HCT116 (cell line): ENCODE measurements at regions not wholly inside any gene's neighbourhood (a gene's known extent, or its start where the extent isn't known, plus 50 kb on each side); places are given as distances from the start of the nearest gene placed in this dataset.

Experiments
- ATAC-seq: fragments of 200-7000 bp; cut with Tn5 transposase; 2 replicates; pipeline ENCODE4 v1.9.1; 2020; ENCODE audit warnings: mild to moderate bottlenecking, moderate library complexity
- BruUV-seq: library from RNA; stranded (reverse); fragments of 400-500 nt; replicated peaks from 2 replicates; lab custom pipeline; 2021; lab: Mats Ljungman, UMichigan
- CTCF ChIA-PET: fragments of 300-600 bp; sonication (Branson Sonifier 250); formaldehyde crosslinking; loops from one replicate; lab custom pipeline; 2021; ENCODE audit warnings: antibody characterized with exemption; lab: Charles Lee
- POLR2A ChIA-PET: fragments of 300-600, 350-600 bp; sonication (Branson Sonifier 250); formaldehyde crosslinking; loops from one replicate; lab custom pipeline; 2021; ENCODE audit warnings: antibody characterized with exemption; lab: Charles Lee
- RAD21 ChIA-PET, 2 experiments: fragments of 300-600 bp; sonication (Branson Sonifier 250); formaldehyde crosslinking; loops; one replicate each; lab custom pipeline; 2023; ENCODE audit warnings: low total read pairs in 2 of 2; ENCODE audit not compliant: uncharacterized antibody in 2 of 2, unreplicated experiment in 2 of 2, low non-redundant PET in 1 of 2; lab: Charles Lee
- DNase-seq: peaks from one replicate; pipeline ENCODE4 v3.0.0-alpha.2; 2010; ENCODE audit warnings: low read depth, low spot score
- H2AFZ ChIP-seq: fragments of 200-600 bp; shearing (Covaris generic), sonication (generic); 2 replicates; pipeline ENCODE4 v1.6.1; 2017; ENCODE audit warnings: low read depth, mixed run types, mixed read lengths, antibody characterized with exemption, low read length; ENCODE audit not compliant: poor library complexity, severe bottlenecking
- H3K27ac ChIP-seq: 2 replicates; pipeline ENCODE4 v1.5.1; 2012; ENCODE audit warnings: low read depth, low read length
- H3K27me3 ChIP-seq: fragments of 200-600 bp; sonication (generic); 2 replicates; pipeline ENCODE4 v1.6.1; 2016; ENCODE audit warnings: mixed run types, low read length, mixed read lengths; ENCODE audit not compliant: insufficient read depth
- H3K36me3 ChIP-seq, 2 experiments: fragments of 200-500 bp in 1 of 2; fragments of 200-600 bp in 1 of 2; sonication (Bioruptor generic) in 1 of 2; sonication (generic) in 1 of 2; 2 replicates each; pipeline versions ENCODE4 v1.5.1 to v1.6.1; 2014 to 2016; ENCODE audit warnings: low read length in 2 of 2, inconsistent platforms in 1 of 2, mixed read lengths in 1 of 2, mixed run types in 1 of 2; ENCODE audit not compliant: insufficient read depth in 2 of 2, control insufficient read depth in 1 of 2
- H3K4me1 ChIP-seq, 2 experiments: fragments of 200-600 bp in 1 of 2; sonication (generic) in 1 of 2; 2 replicates each; pipeline versions ENCODE4 v1.5.1 to v1.6.1; 2012 to 2017; ENCODE audit warnings: low read length in 2 of 2, inconsistent platforms in 1 of 2, mild to moderate bottlenecking in 1 of 2, mixed read lengths in 1 of 2, mixed run types in 1 of 2, moderate library complexity in 1 of 2; ENCODE audit not compliant: insufficient read depth in 2 of 2, control insufficient read depth in 1 of 2
- H3K4me2 ChIP-seq: fragments of 200-600 bp; sonication (generic); 2 replicates; pipeline ENCODE4 v1.6.1; 2017; ENCODE audit warnings: mixed run types, low read length, mixed read lengths
- H3K4me3 ChIP-seq, 2 experiments: fragments of 200-600 bp in 1 of 2; sonication (generic) in 1 of 2; replicated peaks in 1 of 2; 2 replicates each; pipeline ENCODE4 v1.5.1; 2011 to 2016; ENCODE audit warnings: low read length in 2 of 2, control low read depth in 1 of 2, low read depth in 1 of 2, mild to moderate bottlenecking in 1 of 2, mixed read lengths in 1 of 2, mixed run types in 1 of 2
- H3K79me2 ChIP-seq: fragments of 200-600 bp; sonication (generic); 2 replicates; pipeline ENCODE4 v1.6.1; 2017; ENCODE audit warnings: mild to moderate bottlenecking, mixed run types, low read length, moderate library complexity, mixed read lengths; ENCODE audit not compliant: insufficient read depth
- H3K9ac ChIP-seq: fragments of 200-600 bp; sonication (generic); 2 replicates; pipeline ENCODE4 v1.6.1; 2016; ENCODE audit warnings: low read length, mixed read lengths
- H3K9me2 ChIP-seq: fragments of 200-600 bp; sonication (generic), shearing (Covaris generic); 2 replicates; pipeline ENCODE4 v1.6.1; 2017; ENCODE audit warnings: mixed run types, mild to moderate bottlenecking, moderate library complexity; ENCODE audit not compliant: insufficient read depth
- H3K9me3 ChIP-seq, 2 experiments: fragments of 200-500 bp in 1 of 2; fragments of 200-600 bp in 1 of 2; sonication (Bioruptor generic) in 1 of 2; sonication (generic) in 1 of 2; 2 replicates each; pipeline ENCODE4 v1.6.1; 2014 to 2017; ENCODE audit warnings: low read length in 2 of 2, mixed read lengths in 2 of 2, inconsistent platforms in 1 of 2, low read depth in 1 of 2, mild to moderate bottlenecking in 1 of 2, mixed run types in 1 of 2, moderate library complexity in 1 of 2; ENCODE audit not compliant: control insufficient read depth in 1 of 2, insufficient read depth in 1 of 2
- H4K20me1 ChIP-seq: fragments of 200-600 bp; sonication (generic), shearing (Covaris generic); 2 replicates; pipeline ENCODE4 v1.6.1; 2017; ENCODE audit warnings: mixed run types, mild to moderate bottlenecking, moderate library complexity; ENCODE audit not compliant: insufficient read depth
- CEBPB ChIP-seq: IDR thresholded peaks from 2 replicates; pipeline ENCODE4 v1.6.1; 2012; ENCODE audit warnings: low read depth
- EZH2phosphoT487 ChIP-seq: fragments of 200-600 bp; IDR thresholded peaks from 2 replicates; pipeline ENCODE4 v1.6.1; 2018; ENCODE audit warnings: antibody characterized with exemption, borderline replicate concordance
- RAD21 ChIP-seq: IDR thresholded peaks from 2 replicates; pipeline ENCODE4 v1.6.1; 2012; ENCODE audit warnings: low read depth, mild to moderate bottlenecking
- SIN3A ChIP-seq: IDR thresholded peaks from 2 replicates; pipeline ENCODE4 v1.6.1; 2012; ENCODE audit warnings: low read depth
- SP1 ChIP-seq: IDR thresholded peaks from 2 replicates; pipeline ENCODE4 v1.6.1; 2012; ENCODE audit warnings: low read depth
- TCF7L2 ChIP-seq: IDR thresholded peaks from 2 replicates; pipeline ENCODE4 v1.7.0; 2011; ENCODE audit warnings: borderline replicate concordance, inconsistent platforms; ENCODE audit not compliant: insufficient read depth, insufficient read length; ENCODE audit errors: extremely low read depth
- ZFX ChIP-seq: fragments of 450-650 bp; IDR thresholded peaks from 2 replicates; pipeline ENCODE4 v1.6.1; 2017
- ZNF274 ChIP-seq: fragments of 200-500 bp; sonication (Bioruptor generic); IDR thresholded peaks from 2 replicates; pipeline ENCODE4 v1.6.1; 2014; ENCODE audit warnings: mild to moderate bottlenecking, low read depth, low read length, inconsistent platforms
- intact Hi-C: fragments of 100-400 bp; cut with micrococcal nuclease; formaldehyde crosslinking; loops from 2 replicates; pipeline ENCODE4 v1.10.0; 2022
- TF ChIP-seq, protein P1 (sequence below), 3 experiments: fragments of 200-600 bp in 1 of 3; sonication (generic) in 1 of 3; IDR thresholded peaks in 2 of 3; conservative IDR thresholded peaks in 1 of 3; 2 replicates each; pipeline ENCODE4 v1.5.1; 2012 to 2017; ENCODE audit warnings: low read depth in 2 of 3, low read length in 2 of 3, antibody characterized with exemption in 1 of 3, borderline replicate concordance in 1 of 3, control low read depth in 1 of 3, mild to moderate bottlenecking in 1 of 3, mixed read lengths in 1 of 3, mixed run types in 1 of 3, moderate library complexity in 1 of 3; ENCODE audit not compliant: insufficient read depth in 1 of 3
- TF ChIP-seq, protein P2 (sequence below): IDR thresholded peaks from 2 replicates; pipeline ENCODE4 v1.6.1; 2012
- TF ChIP-seq, protein P3 (sequence below): IDR thresholded peaks from 2 replicates; pipeline ENCODE4 v1.6.1; 2012; ENCODE audit warnings: low read depth

DNA sequence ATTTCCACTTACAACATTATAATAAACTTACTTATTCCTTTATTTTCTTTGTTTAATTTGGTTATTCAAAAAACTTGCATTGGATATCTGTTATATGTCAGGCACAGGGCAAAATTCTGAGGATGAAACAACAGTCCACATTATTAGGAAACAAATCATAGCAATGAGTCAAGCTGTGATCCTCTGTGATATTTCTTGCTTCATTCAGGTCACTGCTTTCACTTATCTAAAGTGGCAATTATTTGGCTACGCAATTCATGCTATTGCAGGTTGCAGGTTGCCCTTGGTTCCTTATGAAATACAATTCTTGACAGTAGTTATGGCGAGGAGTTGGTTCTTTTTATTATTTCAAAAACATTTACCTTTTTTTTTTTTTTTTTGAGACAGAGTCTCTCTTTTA lies 66.4 kb upstream of the CNTN6 start:
- intact Hi-C loops: no loop called here
- no peaks in the 10 kb centered on the region for H3K79me2 ChIP-seq
- ChIA-PET POLR2A (no interaction called here), RAD21 (no interaction called here), CTCF (no interaction called here)
- H3K9me2 ChIP-seq: no peaks in the 10 kb centered on the region
- no TSS peak for BruUV-seq
- ATAC-seq (no peak), DNase-seq (no peak)
- H3K4me3 ChIP-seq: no peak overlapping the region
- H3K27ac ChIP-seq: no peak overlapping the region
- H2AFZ ChIP-seq: no peak overlapping the region
- H3K4me2 ChIP-seq: no peak overlapping the region
- TF ChIP-seq CEBPB (no peak), ZNF274 (no peak), EZH2phosphoT487 (no peak), SP1 (no peak), TCF7L2 (no peak), RAD21 (no peak), SIN3A (no peak), ZFX (no peak)
- TF ChIP-seq, protein P1, sequence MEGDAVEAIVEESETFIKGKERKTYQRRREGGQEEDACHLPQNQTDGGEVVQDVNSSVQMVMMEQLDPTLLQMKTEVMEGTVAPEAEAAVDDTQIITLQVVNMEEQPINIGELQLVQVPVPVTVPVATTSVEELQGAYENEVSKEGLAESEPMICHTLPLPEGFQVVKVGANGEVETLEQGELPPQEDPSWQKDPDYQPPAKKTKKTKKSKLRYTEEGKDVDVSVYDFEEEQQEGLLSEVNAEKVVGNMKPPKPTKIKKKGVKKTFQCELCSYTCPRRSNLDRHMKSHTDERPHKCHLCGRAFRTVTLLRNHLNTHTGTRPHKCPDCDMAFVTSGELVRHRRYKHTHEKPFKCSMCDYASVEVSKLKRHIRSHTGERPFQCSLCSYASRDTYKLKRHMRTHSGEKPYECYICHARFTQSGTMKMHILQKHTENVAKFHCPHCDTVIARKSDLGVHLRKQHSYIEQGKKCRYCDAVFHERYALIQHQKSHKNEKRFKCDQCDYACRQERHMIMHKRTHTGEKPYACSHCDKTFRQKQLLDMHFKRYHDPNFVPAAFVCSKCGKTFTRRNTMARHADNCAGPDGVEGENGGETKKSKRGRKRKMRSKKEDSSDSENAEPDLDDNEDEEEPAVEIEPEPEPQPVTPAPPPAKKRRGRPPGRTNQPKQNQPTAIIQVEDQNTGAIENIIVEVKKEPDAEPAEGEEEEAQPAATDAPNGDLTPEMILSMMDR (IDR thresholded peaks at IDR 0.05 in 2 of 3, conservative IDR thresholded peaks at IDR 0.05 in 1 of 3; ENCODE audit: borderline replicate concordance in 1 of 3, insufficient read depth in 1 of 3, low read depth in 2 of 3, low read length in 2 of 3): no peak
- TF ChIP-seq, protein P2, sequence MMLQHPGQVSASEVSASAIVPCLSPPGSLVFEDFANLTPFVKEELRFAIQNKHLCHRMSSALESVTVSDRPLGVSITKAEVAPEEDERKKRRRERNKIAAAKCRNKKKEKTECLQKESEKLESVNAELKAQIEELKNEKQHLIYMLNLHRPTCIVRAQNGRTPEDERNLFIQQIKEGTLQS: no peak
- TF ChIP-seq, protein P3, sequence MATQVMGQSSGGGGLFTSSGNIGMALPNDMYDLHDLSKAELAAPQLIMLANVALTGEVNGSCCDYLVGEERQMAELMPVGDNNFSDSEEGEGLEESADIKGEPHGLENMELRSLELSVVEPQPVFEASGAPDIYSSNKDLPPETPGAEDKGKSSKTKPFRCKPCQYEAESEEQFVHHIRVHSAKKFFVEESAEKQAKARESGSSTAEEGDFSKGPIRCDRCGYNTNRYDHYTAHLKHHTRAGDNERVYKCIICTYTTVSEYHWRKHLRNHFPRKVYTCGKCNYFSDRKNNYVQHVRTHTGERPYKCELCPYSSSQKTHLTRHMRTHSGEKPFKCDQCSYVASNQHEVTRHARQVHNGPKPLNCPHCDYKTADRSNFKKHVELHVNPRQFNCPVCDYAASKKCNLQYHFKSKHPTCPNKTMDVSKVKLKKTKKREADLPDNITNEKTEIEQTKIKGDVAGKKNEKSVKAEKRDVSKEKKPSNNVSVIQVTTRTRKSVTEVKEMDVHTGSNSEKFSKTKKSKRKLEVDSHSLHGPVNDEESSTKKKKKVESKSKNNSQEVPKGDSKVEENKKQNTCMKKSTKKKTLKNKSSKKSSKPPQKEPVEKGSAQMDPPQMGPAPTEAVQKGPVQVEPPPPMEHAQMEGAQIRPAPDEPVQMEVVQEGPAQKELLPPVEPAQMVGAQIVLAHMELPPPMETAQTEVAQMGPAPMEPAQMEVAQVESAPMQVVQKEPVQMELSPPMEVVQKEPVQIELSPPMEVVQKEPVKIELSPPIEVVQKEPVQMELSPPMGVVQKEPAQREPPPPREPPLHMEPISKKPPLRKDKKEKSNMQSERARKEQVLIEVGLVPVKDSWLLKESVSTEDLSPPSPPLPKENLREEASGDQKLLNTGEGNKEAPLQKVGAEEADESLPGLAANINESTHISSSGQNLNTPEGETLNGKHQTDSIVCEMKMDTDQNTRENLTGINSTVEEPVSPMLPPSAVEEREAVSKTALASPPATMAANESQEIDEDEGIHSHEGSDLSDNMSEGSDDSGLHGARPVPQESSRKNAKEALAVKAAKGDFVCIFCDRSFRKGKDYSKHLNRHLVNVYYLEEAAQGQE: no peak
- H3K9me3 ChIP-seq: peaks cover 11 to 23% of the 10 kb centered on the region in 2 experiments; a peak in 2 of 4 replicates
- H3K9ac ChIP-seq: no peak overlapping the region
- H3K27me3 ChIP-seq: no peaks in the 10 kb centered on the region
- H3K36me3 ChIP-seq: no peaks in the 10 kb centered on the region
- H3K4me1 ChIP-seq: no peaks in the 10 kb centered on the region
- H4K20me1 ChIP-seq: no peaks in the 10 kb centered on the region
